Hepatocyte (in vitro differentiated cells): ENCODE measurements at regions not wholly inside any gene's neighbourhood (a gene's known extent, or its start where the extent isn't known, plus 50 kb on each side); places are given as distances from the start of the nearest gene placed in this dataset.

ENCODE experiments used
- DNase-seq: peaks from one replicate; pipeline ENCODE4 v3.0.0-alpha.2; 2016; ENCODE audit warnings: low spot score
- H2AFZ ChIP-seq: fragments of 200-600 bp; sonication (generic); 2 replicates; pipeline ENCODE4 v1.6.0; 2016; ENCODE audit warnings: antibody characterized with exemption, mild to moderate bottlenecking
- H3K27ac ChIP-seq: fragments of 200-600 bp; sonication (generic); 2 replicates; pipeline ENCODE4 v1.5.1; 2016; ENCODE audit warnings: mild to moderate bottlenecking
- H3K27me3 ChIP-seq: fragments of 200-600 bp; sonication (generic); 2 replicates; pipeline ENCODE4 v1.6.1; 2016
- H3K36me3 ChIP-seq: fragments of 200-600 bp; sonication (generic); replicated peaks from 2 replicates; pipeline ENCODE4 v1.5.1; 2016; ENCODE audit warnings: low read depth; ENCODE audit not compliant: insufficient read depth
- H3K4me1 ChIP-seq: fragments of 200-600 bp; sonication (generic); 2 replicates; pipeline ENCODE4 v1.5.1; 2016; ENCODE audit warnings: mild to moderate bottlenecking, moderate library complexity; ENCODE audit not compliant: insufficient read depth
- H3K4me2 ChIP-seq: fragments of 200-600 bp; sonication (generic); 2 replicates; pipeline ENCODE4 v1.6.0; 2016
- H3K4me3 ChIP-seq: fragments of 200-600 bp; sonication (generic); 2 replicates; pipeline ENCODE4 v1.5.1; 2016; ENCODE audit warnings: mild to moderate bottlenecking
- H3K79me2 ChIP-seq: fragments of 200-600 bp; sonication (generic); 2 replicates; pipeline ENCODE4 v1.6.0; 2017; ENCODE audit warnings: mild to moderate bottlenecking
- H3K9me2 ChIP-seq: fragments of 200-600 bp; sonication (generic); replicated peaks from 2 replicates; pipeline ENCODE4 v1.6.0; 2017; ENCODE audit warnings: mild to moderate bottlenecking; ENCODE audit not compliant: insufficient read depth
- H3K9me3 ChIP-seq: fragments of 200-600 bp; sonication (generic); 2 replicates; pipeline ENCODE4 v1.5.1; 2016; ENCODE audit warnings: low read depth, mild to moderate bottlenecking
- H4K20me1 ChIP-seq: fragments of 200-600 bp; sonication (generic); 2 replicates; pipeline ENCODE4 v1.6.0; 2016; ENCODE audit warnings: mild to moderate bottlenecking; ENCODE audit not compliant: insufficient read depth, poor library complexity, severe bottlenecking
- EZH2 ChIP-seq: fragments of 200-600 bp; sonication (generic); IDR thresholded peaks from 2 replicates; pipeline ENCODE4 v1.6.1; 2016; ENCODE audit warnings: antibody characterized with exemption, mild to moderate bottlenecking, borderline replicate concordance
- EZH2phosphoT487 ChIP-seq: fragments of 200-600 bp; sonication (generic); IDR thresholded peaks from one replicate; pipeline ENCODE4 v1.6.1; 2018; ENCODE audit warnings: antibody characterized with exemption, mild to moderate bottlenecking, low read depth, moderate library complexity; ENCODE audit not compliant: unreplicated experiment, severe bottlenecking
- WGBS: methylation state at CpG from one replicate; pipeline ENCODE4 v1.1.6; 2016; ENCODE audit warnings: low lambda C conversion rate; ENCODE audit errors: missing lambda C conversion rate; 5-methylcytosine and 5-hydroxymethylcytosine counted together
- TF ChIP-seq, protein P1 (sequence below): fragments of 200-600 bp; sonication (generic); IDR thresholded peaks from 2 replicates; pipeline ENCODE4 v1.5.1; 2016; ENCODE audit warnings: antibody characterized with exemption, mild to moderate bottlenecking; ENCODE audit not compliant: poor library complexity

- Histone ChIP-seq H3K9me2 (no peaks in the 10 kb centered on the region), H3K27me3 (no peaks in the 10 kb centered on the region), H4K20me1 (no peaks in the 10 kb centered on the region), H3K27ac (no peak overlapping the region), H3K4me3 (no peak overlapping the region), H3K9me3 (no peaks in the 10 kb centered on the region), H3K36me3 (no peaks in the 10 kb centered on the region), H3K4me2 (no peak overlapping the region), H3K79me2 (no peaks in the 10 kb centered on the region), H2AFZ (no peak overlapping the region), H3K4me1 (no peaks in the 10 kb centered on the region)
- TF ChIP-seq, protein P1, sequence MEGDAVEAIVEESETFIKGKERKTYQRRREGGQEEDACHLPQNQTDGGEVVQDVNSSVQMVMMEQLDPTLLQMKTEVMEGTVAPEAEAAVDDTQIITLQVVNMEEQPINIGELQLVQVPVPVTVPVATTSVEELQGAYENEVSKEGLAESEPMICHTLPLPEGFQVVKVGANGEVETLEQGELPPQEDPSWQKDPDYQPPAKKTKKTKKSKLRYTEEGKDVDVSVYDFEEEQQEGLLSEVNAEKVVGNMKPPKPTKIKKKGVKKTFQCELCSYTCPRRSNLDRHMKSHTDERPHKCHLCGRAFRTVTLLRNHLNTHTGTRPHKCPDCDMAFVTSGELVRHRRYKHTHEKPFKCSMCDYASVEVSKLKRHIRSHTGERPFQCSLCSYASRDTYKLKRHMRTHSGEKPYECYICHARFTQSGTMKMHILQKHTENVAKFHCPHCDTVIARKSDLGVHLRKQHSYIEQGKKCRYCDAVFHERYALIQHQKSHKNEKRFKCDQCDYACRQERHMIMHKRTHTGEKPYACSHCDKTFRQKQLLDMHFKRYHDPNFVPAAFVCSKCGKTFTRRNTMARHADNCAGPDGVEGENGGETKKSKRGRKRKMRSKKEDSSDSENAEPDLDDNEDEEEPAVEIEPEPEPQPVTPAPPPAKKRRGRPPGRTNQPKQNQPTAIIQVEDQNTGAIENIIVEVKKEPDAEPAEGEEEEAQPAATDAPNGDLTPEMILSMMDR: no peak
- TF ChIP-seq EZH2: no peak
- DNase-seq: no peak
- WGBS: 86% methylated on average over 12 of the region's 12 CpGs
Observed at GRCh38 chr22:49566141-49566541, 261.5 kb downstream of the BRD1 start.

DNA sequence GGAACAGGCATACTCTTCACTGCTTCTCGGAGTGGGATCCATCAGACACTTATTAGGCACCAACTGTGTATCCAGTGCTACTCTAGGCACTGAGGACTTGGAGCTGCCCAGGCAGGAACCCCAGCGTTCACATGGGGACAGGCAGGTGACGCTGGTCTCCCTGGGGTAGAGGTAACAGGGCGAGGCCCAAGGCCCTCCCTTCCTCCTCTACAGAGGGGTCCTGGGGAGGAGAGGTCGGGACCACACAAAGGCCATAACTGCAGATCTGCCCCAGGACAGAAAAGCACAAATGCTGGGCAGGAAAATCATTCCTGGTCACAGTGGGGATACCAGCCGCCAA is 262.2 kb downstream of the BRD1 start:
- Histone ChIP-seq H3K27me3 (no peaks in the 10 kb centered on the region), H3K27ac (no peak overlapping the region), H3K4me3 (no peak overlapping the region), H3K4me2 (no peak overlapping the region), H3K9me2 (no peaks in the 10 kb centered on the region), H3K4me1 (no peaks in the 10 kb centered on the region), H3K79me2 (no peaks in the 10 kb centered on the region), H3K9me3 (no peaks in the 10 kb centered on the region), H2AFZ (no peak overlapping the region), H3K36me3 (no peaks in the 10 kb centered on the region), H4K20me1 (no peaks in the 10 kb centered on the region)
- no peak for DNase-seq
- TF ChIP-seq, protein P1: no peak
- no peak for TF ChIP-seq EZH2phosphoT487
- 73% methylated on average over 6 of the region's 6 CpGs for WGBS

- H3K79me2 ChIP-seq: no peaks in the 10 kb centered on the region
- no peak overlapping the region for H3K4me3 ChIP-seq
- TF ChIP-seq EZH2 (no peak), EZH2phosphoT487 (no peak)
- TF ChIP-seq, protein P1: no peak
- 94% methylated on average over 28 of the region's 28 CpGs for WGBS
- H4K20me1 ChIP-seq: no peaks in the 10 kb centered on the region
- no peak overlapping the region for H3K4me2 ChIP-seq
- H3K27me3 ChIP-seq: no peaks in the 10 kb centered on the region
- no peak for DNase-seq
- no peak overlapping the region for H3K27ac ChIP-seq
- H3K9me2 ChIP-seq: no peaks in the 10 kb centered on the region
- H2AFZ ChIP-seq: no peak overlapping the region
- no peaks in the 10 kb centered on the region for H3K4me1 ChIP-seq
- H3K9me3 ChIP-seq: no peaks in the 10 kb centered on the region
- H3K36me3 ChIP-seq: no peaks in the 10 kb centered on the region
Observed at GRCh38 chr22:49564666-49565515, 262.8 kb downstream of the BRD1 start.
